ENCODE measurements at regions not wholly inside any gene's neighbourhood (a gene's known extent, or its start where the extent isn't known, plus 50 kb on each side); places are given as distances from the start of the nearest gene placed in this dataset.

DNA sequence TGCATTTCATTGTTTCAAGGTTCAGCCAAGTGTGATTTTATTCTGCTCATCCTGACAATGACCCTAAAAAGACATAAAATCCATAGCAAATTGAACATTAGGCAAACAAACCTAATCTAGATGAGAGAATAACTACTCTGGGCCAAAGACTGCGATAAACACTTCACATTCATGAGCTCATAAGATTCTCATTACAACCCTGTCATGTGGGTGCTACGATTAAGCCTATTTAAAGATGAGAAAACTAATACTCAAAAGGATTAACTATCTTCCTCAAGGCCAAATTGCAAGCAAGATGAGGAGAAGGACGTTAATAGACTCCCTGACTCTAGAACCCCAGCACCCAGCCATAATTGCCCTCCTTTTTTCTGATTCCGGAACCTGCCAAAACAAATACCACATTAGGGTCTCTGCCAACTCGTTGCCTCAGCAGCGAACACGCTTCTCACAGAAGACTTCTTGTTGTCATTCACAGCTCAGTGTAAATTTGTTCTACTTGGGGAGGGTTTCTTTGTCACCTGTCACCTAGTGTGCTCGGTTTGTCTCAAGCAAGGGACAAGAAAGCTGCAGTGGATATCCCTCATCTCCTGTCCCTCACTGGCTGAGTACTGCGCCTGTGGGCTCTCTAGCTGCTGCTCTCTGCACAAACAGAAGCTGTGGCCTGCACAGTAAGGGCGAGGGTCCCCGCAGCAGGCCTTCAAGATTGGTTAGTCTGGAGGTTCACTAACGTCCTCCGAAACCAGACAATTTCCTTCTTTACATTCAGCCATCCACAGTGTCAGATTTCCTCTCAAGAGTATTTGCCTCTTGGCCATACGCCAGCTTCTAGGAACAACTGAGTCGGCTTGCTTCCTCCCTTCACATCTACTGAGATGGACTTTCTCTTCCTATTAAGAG lies 200.0 kb upstream of the UBE2E2 start:
- no peak for DNase-seq (ENCODE audit: extremely low spot score)
- WGBS = 65% methylated on average over 15 of the region's 15 CpGs
- H3K36me3 ChIP-seq (ENCODE audit: insufficient read depth) = no peaks in the 10 kb centered on the region
- H3K4me1 ChIP-seq (ENCODE audit: insufficient read depth) = no peaks in the 10 kb centered on the region
- no peak overlapping the region for H3K4me3 ChIP-seq (ENCODE audit: low read depth, low read length)
- H3K27ac ChIP-seq (ENCODE audit: low read depth) = no peak overlapping the region

DNA sequence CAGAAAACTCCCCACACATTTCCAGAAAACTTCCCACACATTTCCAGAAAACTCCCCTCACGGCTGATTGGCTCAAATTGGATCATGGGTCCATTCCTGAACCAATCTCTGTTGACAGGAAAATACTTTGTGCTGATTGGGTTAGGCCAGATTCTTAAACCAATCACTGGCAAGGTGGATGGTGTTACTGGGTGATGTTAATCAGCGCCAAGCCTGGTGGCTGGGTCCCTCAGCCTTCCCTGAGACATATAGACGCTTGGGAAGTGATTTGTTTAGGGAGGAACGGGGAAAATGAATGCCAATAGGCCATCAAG lies 199.4 kb upstream of the UBE2E2 start:
- H3K4me3 ChIP-seq (ENCODE audit: low read depth, low read length) = no peak overlapping the region
- WGBS = 95% methylated on average over 4 of the region's 4 CpGs
- no peak overlapping the region for H3K27ac ChIP-seq (ENCODE audit: low read depth)
- H3K4me1 ChIP-seq (ENCODE audit: insufficient read depth) = no peaks in the 10 kb centered on the region
- no peaks in the 10 kb centered on the region for H3K36me3 ChIP-seq (ENCODE audit: insufficient read depth)
- DNase-seq (ENCODE audit: extremely low spot score) = no peak

DNA sequence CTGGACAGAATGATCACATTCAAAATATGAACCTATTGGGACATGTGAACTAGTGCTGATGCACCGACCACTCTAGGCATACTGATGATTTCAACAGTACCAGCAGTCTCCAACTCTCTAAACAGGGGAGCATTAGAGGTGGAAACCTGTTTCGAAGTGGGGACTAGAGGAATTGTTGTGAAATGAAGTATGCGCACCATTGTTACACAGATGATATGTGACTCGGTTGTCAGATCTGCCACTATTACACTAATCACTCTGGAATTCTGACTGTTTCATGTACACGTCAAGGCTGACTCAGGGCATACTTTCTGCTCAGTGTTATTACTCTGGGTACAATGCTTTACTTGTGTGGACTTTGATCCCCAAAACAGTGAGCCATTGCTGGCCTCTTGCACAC lies 198.2 kb upstream of the UBE2E2 start:
- H3K27ac ChIP-seq (ENCODE audit: low read depth) = no peak overlapping the region
- no peak overlapping the region for H3K4me3 ChIP-seq (ENCODE audit: low read depth, low read length)
- no peak for DNase-seq (ENCODE audit: extremely low spot score)
- no peaks in the 10 kb centered on the region for H3K36me3 ChIP-seq (ENCODE audit: insufficient read depth)
- WGBS = 91% methylated on average over 5 of the region's 5 CpGs
- no peaks in the 10 kb centered on the region for H3K4me1 ChIP-seq (ENCODE audit: insufficient read depth)

DNA sequence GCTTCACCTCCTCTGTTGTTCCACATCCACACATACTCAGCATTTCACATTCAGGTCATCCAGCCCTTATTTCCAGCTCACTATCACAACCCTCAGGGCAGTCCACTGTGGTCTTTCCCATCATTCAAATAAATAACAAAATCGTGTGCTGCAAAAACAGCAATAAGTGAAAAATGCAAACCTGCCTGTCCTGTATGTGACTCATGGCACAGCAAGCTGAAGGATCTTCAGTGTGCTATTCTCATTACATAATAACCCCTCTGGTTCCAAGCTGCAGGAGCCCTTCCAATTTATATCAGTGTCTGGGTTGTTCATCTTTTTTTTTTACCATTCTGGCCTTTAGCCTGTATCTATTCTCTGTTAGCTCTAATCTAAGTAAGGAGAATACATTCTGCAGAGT lies 185.3 kb upstream of the UBE2E2 start:
- Histone ChIP-seq H3K4me1 (ENCODE audit: insufficient read depth) (no peaks in the 10 kb centered on the region), H3K4me3 (ENCODE audit: low read depth, low read length) (no peak overlapping the region), H3K36me3 (ENCODE audit: insufficient read depth) (no peaks in the 10 kb centered on the region), H3K27ac (ENCODE audit: low read depth) (no peak overlapping the region)
- WGBS = 22% methylated on average over 1 of the region's 1 CpG
- no peak for DNase-seq (ENCODE audit: extremely low spot score)

DNA sequence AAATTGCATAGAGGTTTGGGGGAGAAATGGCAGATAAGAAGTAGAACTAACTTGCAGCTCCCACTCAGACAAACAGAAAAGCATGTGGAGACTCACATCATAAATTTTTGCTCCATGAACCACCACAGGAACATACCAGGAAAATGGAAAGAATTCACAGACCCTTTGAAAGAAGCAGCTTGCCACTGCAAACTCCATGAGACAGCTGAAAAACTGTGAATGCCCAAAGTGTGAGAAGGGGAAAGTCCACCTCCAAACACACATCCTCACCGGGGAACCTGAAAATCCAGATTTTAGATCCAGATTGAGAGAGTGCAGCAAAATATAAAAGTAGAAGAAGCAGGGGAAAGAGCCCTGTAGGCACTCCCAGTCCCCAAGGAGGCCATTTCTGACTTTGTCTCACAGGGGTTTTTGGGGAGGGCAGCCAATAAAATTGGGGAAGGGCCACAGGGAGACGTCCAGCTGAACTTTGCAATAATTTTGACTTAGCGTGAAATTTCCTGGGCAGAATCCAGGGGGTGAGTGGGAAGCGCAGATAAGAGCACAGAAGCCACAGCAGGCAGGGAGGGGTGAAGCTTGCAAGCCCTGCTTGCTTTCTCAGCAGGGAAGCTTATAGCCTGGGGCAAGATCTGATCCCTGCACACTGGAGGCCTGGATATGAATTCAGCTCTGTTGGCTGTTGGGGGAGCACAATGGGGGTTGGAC lies 183.4 kb upstream of the UBE2E2 start:
- DNase-seq (ENCODE audit: extremely low spot score) = no peak
- 42% methylated on average over 4 of the region's 4 CpGs for WGBS
- Histone ChIP-seq H3K27ac (ENCODE audit: low read depth) (no peak overlapping the region), H3K4me3 (ENCODE audit: low read depth, low read length) (no peak overlapping the region), H3K36me3 (ENCODE audit: insufficient read depth) (no peaks in the 10 kb centered on the region), H3K4me1 (ENCODE audit: insufficient read depth) (no peaks in the 10 kb centered on the region)

DNA sequence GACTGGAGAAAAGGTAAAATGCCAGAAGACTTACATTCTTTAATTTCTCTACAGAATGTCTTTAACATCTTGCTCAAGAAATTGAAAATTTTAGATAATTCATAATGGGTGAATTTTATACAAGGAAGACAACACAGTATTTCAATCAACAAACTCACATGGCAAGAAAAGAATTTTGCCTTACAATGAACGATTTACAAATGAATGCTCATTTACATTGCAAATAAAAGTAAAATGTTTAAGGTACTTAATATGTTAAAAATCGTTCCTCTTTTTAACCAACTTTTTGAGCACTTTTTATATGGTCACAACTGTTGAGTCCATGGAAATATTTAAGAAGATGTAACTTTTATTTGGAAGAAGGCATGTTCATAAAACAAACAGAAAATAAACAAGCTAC lies 174.8 kb upstream of the UBE2E2 start:
- Histone ChIP-seq H3K4me3 (ENCODE audit: low read depth, low read length) (no peak overlapping the region), H3K36me3 (ENCODE audit: insufficient read depth) (no peaks in the 10 kb centered on the region), H3K4me1 (ENCODE audit: insufficient read depth) (no peaks in the 10 kb centered on the region), H3K27ac (ENCODE audit: low read depth) (no peak overlapping the region)
- 32% methylated on average over 2 of the region's 2 CpGs for WGBS
- no peak for DNase-seq (ENCODE audit: extremely low spot score)

DNA sequence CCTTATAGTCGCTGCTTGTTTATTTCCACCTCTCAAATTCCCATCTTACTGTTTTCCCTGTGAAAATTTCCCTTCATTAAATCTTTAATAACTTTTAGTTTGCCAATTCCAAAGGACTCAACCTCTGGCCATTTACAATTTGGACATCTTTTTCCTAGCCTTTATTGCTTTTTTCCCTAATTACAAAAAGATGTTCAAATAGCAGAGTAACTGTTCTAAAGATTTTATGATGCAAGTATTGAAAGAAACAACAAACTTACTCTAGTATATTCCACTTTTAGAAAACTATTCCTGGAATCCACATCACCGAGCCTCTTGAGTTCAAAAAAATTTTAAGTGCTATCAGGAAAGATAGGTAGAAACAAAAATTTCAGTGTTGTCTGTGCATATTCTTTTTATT lies 174.1 kb upstream of the UBE2E2 start:
- Histone ChIP-seq H3K27ac (ENCODE audit: low read depth) (no peak overlapping the region), H3K4me3 (ENCODE audit: low read depth, low read length) (no peak overlapping the region), H3K4me1 (ENCODE audit: insufficient read depth) (no peaks in the 10 kb centered on the region), H3K36me3 (ENCODE audit: insufficient read depth) (no peaks in the 10 kb centered on the region)
- WGBS = 53% methylated on average over 2 of the region's 2 CpGs
- no peak for DNase-seq (ENCODE audit: extremely low spot score)

DNA sequence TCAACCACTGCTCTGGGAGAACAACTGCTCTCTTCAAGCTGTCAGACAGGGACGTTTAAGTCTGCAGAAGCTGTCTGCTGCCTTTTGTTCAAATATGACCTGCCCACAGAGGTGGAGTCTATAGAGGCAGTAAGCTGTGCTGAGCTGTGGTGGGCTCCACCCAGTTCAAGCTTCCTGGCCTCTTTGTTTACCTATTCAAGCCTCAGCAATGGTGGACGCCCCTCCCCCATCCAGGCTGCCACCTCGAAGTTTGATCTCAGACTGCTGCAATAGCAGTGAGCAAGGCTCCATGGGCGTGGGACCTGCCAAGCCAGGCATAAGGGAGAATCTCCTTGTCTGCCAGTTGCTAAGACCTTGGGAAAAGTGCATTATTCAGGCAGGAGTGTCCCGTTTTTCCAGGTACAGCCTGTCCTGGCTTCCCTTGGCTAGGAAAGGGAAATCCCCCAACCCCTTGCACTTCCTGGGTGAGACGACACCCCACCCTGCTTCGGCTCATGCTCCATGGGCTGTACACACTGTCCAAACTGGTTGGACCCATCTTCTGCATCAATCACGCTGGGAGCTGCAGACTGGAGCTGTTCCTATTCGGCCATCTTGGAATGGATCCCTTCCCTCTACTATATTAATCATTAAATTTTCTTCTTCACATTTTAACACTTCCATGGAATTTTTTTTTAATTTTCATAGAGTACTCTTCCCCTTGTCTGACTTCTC lies 167.0 kb upstream of the UBE2E2 start:
- DNase-seq (ENCODE audit: extremely low spot score) = no peak
- Histone ChIP-seq H3K4me1 (ENCODE audit: insufficient read depth) (no peaks in the 10 kb centered on the region), H3K36me3 (ENCODE audit: insufficient read depth) (no peaks in the 10 kb centered on the region), H3K4me3 (ENCODE audit: low read depth, low read length) (no peak overlapping the region), H3K27ac (ENCODE audit: low read depth) (no peak overlapping the region)
- WGBS = 78% methylated on average over 9 of the region's 9 CpGs

DNA sequence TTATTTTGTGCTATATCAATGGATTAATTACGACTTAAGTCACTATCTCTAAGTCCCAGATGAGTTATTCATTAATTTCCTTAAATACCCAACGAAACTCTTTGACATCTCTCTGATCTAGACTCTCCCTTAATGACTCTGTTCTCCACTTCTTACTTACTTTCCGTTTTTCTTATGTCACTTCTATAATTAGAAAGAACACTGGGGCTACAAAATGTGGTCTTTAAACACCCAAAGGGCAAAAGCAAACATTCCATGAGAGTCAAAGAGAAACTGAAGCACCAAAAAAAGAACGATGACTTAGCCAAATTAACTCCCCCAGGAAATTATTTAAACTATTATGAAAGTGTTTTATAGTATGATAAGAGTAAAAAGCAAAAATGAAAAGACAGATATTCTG lies 166.4 kb upstream of the UBE2E2 start:
- Histone ChIP-seq H3K4me3 (ENCODE audit: low read depth, low read length) (no peak overlapping the region), H3K36me3 (ENCODE audit: insufficient read depth) (no peaks in the 10 kb centered on the region), H3K27ac (ENCODE audit: low read depth) (no peak overlapping the region), H3K4me1 (ENCODE audit: insufficient read depth) (no peaks in the 10 kb centered on the region)
- DNase-seq (ENCODE audit: extremely low spot score) = no peak
- 39% methylated on average over 4 of the region's 4 CpGs for WGBS

DNA sequence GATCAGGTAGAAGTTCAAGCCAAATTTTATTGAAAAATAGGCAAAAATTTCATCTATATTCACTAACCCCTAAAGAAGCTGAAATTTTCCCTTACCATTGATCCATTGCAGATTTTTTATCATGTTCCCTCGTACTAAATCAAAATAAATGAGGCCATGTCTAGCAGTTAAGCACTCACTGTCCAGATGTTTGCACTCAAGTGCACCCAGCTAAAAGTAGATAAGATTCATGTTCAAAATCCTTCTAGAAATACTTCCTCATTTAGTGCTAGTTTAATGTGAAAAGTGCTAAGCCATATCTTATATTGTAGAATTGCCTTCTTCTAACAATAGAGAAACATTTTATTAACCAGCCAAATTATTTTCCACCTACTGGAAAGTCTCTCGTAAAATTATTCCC lies 164.7 kb upstream of the UBE2E2 start:
- H3K4me3 ChIP-seq (ENCODE audit: low read depth, low read length) = no peak overlapping the region
- H3K27ac ChIP-seq (ENCODE audit: low read depth) = no peak overlapping the region
- H3K4me1 ChIP-seq (ENCODE audit: insufficient read depth) = no peaks in the 10 kb centered on the region
- H3K36me3 ChIP-seq (ENCODE audit: insufficient read depth) = no peaks in the 10 kb centered on the region
- DNase-seq (ENCODE audit: extremely low spot score) = no peak
- 29% methylated on average over 2 of the region's 2 CpGs for WGBS

DNA sequence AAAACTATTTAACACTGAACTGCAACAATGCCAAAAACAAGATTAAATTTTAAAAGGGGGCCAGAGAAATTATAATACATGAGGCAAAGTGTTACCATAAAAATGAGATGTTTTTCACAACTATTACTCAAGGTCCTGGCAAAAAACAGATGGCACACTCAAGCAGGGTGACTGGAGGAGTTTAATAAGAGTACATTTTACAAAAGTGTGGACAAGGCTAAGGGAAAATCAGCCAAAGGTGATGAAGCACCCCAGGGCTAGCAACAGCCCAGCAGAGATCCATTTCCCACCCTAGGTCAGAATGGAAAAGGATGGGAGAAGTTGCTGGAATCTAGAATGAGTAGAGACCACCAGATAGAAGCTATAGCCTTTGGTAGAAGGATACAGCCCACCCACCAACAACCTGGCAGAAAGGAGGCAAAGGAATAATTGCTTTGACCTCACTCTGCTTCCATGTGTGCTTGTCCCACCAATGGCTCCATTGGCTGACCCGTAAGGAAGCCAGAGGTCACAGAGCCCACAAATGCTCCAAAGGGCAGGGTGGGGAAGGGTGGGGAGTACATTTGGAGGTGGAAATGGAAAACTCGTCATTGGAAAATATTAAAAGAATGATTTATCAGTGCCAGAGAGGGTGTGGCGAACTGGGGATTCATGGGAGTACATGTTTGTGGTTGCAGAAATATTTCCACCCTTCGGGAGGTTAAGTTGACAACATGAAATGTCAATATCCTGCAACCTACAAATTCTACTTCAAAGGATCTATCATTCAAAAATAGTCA lies 161.0 kb upstream of the UBE2E2 start:
- no peak overlapping the region for H3K4me3 ChIP-seq (ENCODE audit: low read depth, low read length)
- DNase-seq (ENCODE audit: extremely low spot score) = no peak
- H3K4me1 ChIP-seq (ENCODE audit: insufficient read depth) = no peaks in the 10 kb centered on the region
- H3K36me3 ChIP-seq (ENCODE audit: insufficient read depth) = no peaks in the 10 kb centered on the region
- H3K27ac ChIP-seq (ENCODE audit: low read depth) = no peak overlapping the region
- WGBS = 70% methylated on average over 4 of the region's 4 CpGs

DNA sequence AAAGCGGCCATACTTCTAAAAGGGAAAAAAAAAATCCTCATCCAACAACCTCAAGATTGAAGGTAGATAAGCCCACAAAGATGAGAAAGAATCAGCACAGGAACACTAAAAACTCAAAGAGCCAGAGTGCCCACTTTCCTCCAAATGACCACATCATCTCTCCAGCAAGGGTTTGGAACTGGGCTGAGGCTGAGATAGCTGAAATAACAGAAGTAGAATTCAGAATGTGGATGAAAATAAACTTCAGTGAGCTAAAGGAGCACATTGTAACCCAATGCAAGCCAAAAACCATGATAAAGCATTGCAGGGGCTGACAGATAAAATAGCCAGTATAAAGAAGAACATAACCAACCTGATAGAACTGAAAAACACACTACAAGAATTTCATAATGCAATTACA lies 158.7 kb upstream of the UBE2E2 start:
- Histone ChIP-seq H3K36me3 (ENCODE audit: insufficient read depth) (no peaks in the 10 kb centered on the region), H3K4me1 (ENCODE audit: insufficient read depth) (no peaks in the 10 kb centered on the region), H3K4me3 (ENCODE audit: low read depth, low read length) (no peak overlapping the region), H3K27ac (ENCODE audit: low read depth) (no peak overlapping the region)
- 93% methylated on average over 1 of the region's 1 CpG for WGBS
- DNase-seq (ENCODE audit: extremely low spot score) = no peak

DNA sequence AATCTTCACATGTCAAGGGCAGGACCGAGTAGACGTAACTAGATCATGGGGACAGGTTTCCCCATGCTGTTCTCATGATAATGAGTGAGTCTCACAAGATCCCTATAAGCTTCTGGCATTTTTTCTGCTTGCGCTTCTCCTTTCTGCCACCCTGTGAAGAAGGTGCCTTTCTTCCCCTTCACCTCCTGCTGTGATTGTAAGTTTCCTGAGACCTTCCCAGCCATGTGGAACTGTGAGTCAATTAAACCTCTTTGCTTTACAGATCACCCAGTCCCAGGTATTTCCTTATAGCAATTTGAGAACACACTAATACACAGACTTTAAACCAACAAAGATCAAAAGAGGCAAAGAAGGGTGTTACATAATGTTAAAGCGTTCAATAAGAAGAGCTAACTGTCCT lies 156.6 kb upstream of the UBE2E2 start:
- H3K27ac ChIP-seq (ENCODE audit: low read depth) = no peak overlapping the region
- H3K4me3 ChIP-seq (ENCODE audit: low read depth, low read length) = no peak overlapping the region
- no peaks in the 10 kb centered on the region for H3K36me3 ChIP-seq (ENCODE audit: insufficient read depth)
- WGBS = 95% methylated on average over 4 of the region's 4 CpGs
- DNase-seq (ENCODE audit: extremely low spot score) = no peak
- no peaks in the 10 kb centered on the region for H3K4me1 ChIP-seq (ENCODE audit: insufficient read depth)
